Tibial artery (tissue), 4 donors: ENCODE measurements at regions not wholly inside any gene's neighbourhood (a gene's known extent, or its start where the extent isn't known, plus 50 kb on each side); places are given as distances from the start of the nearest gene placed in this dataset.

Experiments
- DNase-seq, 2 donors: peaks; one replicate each; pipeline ENCODE4 v3.0.0-alpha.2; 2019
- H3K27ac ChIP-seq, 2 donors: fragments of 200-600 bp; sonication (generic) in 1 of 2; 1 replicate in 1 of 2; 2 replicates in 1 of 2; pipeline ENCODE4 v1.5.1; 2018 to 2019; ENCODE audit warnings: mild to moderate bottlenecking in 1 of 2
- H3K27me3 ChIP-seq, 2 donors: fragments of 200-600 bp; sonication (generic) in 1 of 2; one replicate each; pipeline versions ENCODE4 v1.5.1 to v1.6.0; 2016 to 2019
- H3K36me3 ChIP-seq, 3 donors: fragments of 200-600 bp; sonication (generic) in 2 of 3; one replicate each; pipeline ENCODE4 v1.5.1; 2016 to 2019; ENCODE audit warnings: mild to moderate bottlenecking in 2 of 3
- H3K4me1 ChIP-seq, 4 donors: fragments of 200-600 bp; sonication (generic) in 2 of 4; 1 replicate in 3 of 4; 2 replicates in 1 of 4; pipeline ENCODE4 v1.5.1; 2016 to 2019
- H3K4me3 ChIP-seq, 2 donors: fragments of 200-600 bp; sonication (generic) in 1 of 2; 1 replicate in 1 of 2; 2 replicates in 1 of 2; pipeline ENCODE4 v1.5.1; 2018 to 2019; ENCODE audit warnings: mild to moderate bottlenecking in 2 of 2
- H3K9me3 ChIP-seq, 3 donors: fragments of 200-600 bp; sonication (generic) in 1 of 3; one replicate each; pipeline ENCODE4 v1.5.1; 2016 to 2019
- intact Hi-C: fragments of 100-400 bp; cut with DNase I; formaldehyde crosslinking; loops from one replicate; pipeline ENCODE4 v1.15.0; 2023; ENCODE audit warnings: low total_unique reads
- TF ChIP-seq, protein P1 (sequence below), 2 experiments: fragments of 200-600 bp in 1 of 2; fragments of 450-650 bp in 1 of 2; IDR thresholded peaks; one replicate each; pipeline ENCODE4 v1.5.1; 2017 to 2019; ENCODE audit warnings: antibody characterized with exemption in 2 of 2, mild to moderate bottlenecking in 1 of 2, moderate library complexity in 1 of 2

DNA sequence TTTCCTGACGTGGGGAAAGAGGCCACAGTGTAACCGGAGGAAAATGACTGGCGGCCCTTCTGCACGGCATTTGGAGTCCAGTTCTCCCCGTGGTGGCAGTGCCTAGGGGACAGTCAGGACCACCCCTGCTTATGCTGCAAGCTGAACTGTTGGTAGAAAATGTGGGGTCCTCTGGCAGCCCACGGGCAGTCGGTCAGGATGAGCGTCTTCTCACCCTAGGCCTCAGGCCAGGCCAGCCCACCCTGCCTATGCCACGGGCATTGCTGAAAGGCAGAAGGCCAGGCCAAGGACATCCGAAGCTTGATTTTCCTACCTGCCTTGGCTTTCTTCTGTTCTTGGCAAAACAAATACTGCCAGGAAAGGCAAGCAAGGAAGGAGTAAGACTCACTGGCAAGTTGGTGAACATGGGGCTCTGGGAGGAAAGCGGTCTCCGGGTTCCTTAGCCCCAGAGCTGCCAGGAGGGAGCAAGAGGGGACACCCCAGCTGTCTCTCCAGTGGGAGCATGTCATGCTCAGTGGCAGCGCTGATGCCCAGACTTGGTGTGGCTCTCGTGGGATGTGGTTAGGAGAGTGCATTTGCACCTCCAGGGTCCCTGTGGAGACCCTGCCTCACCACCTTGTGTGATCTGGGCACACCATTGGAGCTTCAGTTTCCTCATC, 311.6 kb downstream of the QKI start:
- Histone ChIP-seq H3K4me3 (no peak overlapping the region), H3K27me3 (no peaks in the 10 kb centered on the region), H3K27ac (no peak overlapping the region), H3K9me3 (no peaks in the 10 kb centered on the region), H3K36me3 (no peaks in the 10 kb centered on the region), H3K4me1 (no peaks in the 10 kb centered on the region)
- intact Hi-C loops = no loop called here
- TF ChIP-seq, protein P1, sequence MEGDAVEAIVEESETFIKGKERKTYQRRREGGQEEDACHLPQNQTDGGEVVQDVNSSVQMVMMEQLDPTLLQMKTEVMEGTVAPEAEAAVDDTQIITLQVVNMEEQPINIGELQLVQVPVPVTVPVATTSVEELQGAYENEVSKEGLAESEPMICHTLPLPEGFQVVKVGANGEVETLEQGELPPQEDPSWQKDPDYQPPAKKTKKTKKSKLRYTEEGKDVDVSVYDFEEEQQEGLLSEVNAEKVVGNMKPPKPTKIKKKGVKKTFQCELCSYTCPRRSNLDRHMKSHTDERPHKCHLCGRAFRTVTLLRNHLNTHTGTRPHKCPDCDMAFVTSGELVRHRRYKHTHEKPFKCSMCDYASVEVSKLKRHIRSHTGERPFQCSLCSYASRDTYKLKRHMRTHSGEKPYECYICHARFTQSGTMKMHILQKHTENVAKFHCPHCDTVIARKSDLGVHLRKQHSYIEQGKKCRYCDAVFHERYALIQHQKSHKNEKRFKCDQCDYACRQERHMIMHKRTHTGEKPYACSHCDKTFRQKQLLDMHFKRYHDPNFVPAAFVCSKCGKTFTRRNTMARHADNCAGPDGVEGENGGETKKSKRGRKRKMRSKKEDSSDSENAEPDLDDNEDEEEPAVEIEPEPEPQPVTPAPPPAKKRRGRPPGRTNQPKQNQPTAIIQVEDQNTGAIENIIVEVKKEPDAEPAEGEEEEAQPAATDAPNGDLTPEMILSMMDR (IDR thresholded peaks at IDR 0.05) = no peak
- DNase-seq = peak in 1 of 2 donors; percentile 44

DNA sequence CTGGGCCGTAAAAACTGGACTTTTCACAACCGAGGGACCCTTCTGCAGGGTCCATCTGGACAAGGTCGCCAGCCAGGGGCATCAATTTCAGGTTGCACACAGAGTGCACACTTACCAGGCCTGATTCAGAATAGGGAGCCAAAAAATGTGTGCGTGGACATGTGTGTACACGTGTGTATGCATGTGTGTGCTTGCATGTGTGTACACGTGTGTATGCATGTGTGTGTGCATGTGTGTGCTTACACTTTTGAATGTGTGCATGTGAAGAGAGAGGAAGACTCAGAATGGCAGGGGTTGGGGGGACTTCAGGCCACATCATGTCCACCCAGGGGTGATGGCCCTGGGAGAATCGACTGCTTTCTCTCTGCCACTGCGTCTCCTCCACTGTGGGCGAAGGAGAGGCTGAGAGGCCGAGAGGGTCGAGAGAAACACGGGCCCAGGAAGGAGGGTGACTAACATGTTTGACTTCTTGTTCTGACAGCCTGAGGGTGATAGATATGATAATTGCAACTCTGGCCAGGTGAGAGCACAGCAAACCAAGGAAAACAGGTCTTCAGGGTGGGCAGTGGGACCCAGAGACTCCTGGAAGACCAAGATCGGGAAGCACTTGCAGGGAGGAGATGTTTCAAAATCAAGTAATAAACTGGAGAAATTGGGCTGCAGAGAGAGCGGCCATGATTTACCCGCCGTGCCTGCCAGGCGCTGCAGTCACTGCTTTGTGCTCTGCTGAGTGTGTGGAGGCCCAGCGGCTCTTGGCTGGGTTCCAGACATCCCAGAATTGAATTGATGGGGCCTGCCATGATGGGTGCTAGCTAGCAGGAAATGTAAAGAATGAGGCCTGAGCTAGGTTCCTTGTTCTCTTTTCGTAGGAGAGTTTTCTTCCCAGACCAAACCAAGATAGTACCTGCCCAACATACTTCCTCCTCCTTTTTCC, 310.8 kb downstream of the QKI start:
- peak in 1 of 2 donors; percentile 38 for DNase-seq
- intact Hi-C loops = no loop called here
- Histone ChIP-seq H3K27me3 (no peaks in the 10 kb centered on the region), H3K27ac (no peak overlapping the region), H3K9me3 (no peaks in the 10 kb centered on the region), H3K4me1 (no peaks in the 10 kb centered on the region), H3K36me3 (no peaks in the 10 kb centered on the region), H3K4me3 (no peak overlapping the region)
- TF ChIP-seq, protein P1 (IDR thresholded peaks at IDR 0.05) = no peak

DNA sequence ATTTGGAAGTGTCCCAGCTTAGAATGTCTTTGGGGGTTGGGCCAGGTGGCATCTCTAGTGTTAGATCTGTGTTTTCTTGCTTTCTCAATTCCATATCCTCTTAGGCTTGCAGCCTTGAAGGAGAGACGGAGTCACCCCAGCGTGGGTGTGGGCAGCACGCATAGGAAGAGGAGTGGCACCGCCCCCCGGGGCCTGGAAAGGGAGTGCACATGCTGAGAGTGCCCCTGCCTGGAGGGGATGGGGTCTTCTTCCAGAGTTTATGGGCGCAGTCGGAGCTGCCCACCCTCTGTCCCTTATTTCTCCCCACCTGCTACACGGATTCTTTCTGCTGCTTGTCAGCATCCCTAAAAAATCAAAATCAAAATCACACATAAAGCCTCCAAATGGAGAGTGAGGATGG, 309.7 kb downstream of the QKI start:
- no peaks in the 10 kb centered on the region for H3K4me1 ChIP-seq
- no peaks in the 10 kb centered on the region for H3K9me3 ChIP-seq
- H3K36me3 ChIP-seq = no peaks in the 10 kb centered on the region
- H3K27me3 ChIP-seq = no peaks in the 10 kb centered on the region
- intact Hi-C loops = no loop called here
- H3K27ac ChIP-seq = no peak overlapping the region
- DNase-seq = peak in 1 of 2 donors; percentile 44
- no peak overlapping the region for H3K4me3 ChIP-seq
- TF ChIP-seq, protein P1 (IDR thresholded peaks at IDR 0.05) = no peak

DNA sequence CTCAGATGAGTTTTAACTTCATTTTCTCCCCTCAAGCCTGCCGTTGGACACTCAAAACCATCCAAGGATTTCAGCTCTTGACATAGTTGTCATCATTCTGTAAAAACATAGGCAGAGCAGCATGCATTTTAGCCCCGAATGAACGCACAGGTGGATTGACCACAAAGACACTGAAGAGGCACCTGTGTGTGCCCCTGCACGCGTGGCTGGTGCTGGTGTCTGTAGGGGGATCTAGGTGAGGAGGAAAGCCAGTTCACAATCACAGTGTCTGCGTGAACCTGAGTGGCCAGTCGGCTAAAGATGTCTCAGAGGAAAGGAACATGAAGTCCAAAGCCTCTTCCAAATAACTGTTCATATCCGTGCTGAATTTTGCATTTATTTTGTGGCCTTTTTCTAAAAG, 309.2 kb downstream of the QKI start:
- DNase-seq = no peak
- no peaks in the 10 kb centered on the region for H3K27me3 ChIP-seq
- H3K4me3 ChIP-seq = no peak overlapping the region
- intact Hi-C loops = no loop called here
- TF ChIP-seq, protein P1 (IDR thresholded peaks at IDR 0.05) = no peak
- H3K9me3 ChIP-seq = no peaks in the 10 kb centered on the region
- H3K4me1 ChIP-seq = no peaks in the 10 kb centered on the region
- no peaks in the 10 kb centered on the region for H3K36me3 ChIP-seq
- no peak overlapping the region for H3K27ac ChIP-seq

DNA sequence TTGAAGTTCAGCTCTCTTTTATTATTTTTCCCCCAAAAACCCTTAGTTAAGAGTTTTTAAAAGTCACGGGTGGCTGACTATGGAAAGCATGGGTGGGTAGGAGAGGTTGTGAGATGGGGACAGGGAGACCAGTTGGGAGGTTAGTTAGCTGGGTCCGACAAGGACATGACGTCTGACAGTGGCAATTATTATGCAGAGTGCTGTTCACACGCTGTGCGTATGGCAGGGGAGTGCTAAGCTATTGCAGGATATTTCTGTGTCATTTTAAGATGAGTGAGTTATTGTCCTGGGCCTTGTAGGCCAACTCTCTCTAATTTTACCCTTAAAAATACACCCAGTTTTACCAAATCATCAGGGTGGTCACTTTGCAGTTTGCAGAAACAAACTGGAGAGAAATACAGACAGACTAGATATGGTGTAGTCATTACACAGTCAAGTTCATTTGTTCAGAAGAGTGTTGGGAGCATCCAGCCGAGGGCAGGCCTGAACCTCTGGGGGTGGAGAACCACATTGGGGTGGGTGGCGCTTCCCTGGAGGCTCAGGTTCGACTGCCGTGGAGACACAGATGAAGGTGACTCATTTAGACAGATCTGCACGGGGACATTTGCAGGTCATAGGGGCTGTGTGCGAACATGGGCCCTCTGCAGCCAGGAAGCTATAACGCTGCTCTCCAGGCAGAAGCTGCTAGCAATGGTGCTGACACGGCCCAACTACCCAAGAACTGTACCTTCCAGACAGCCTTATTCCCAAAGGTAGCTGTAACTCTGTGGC, 307.6 kb downstream of the QKI start:
- no peaks in the 10 kb centered on the region for H3K9me3 ChIP-seq
- no peak overlapping the region for H3K4me3 ChIP-seq
- H3K27me3 ChIP-seq = no peaks in the 10 kb centered on the region
- no peak overlapping the region for H3K27ac ChIP-seq
- TF ChIP-seq, protein P1 (IDR thresholded peaks at IDR 0.05) = no peak
- no peaks in the 10 kb centered on the region for H3K36me3 ChIP-seq
- intact Hi-C loops = no loop called here
- DNase-seq = peak in 1 of 2 donors; percentile 53
- H3K4me1 ChIP-seq = no peaks in the 10 kb centered on the region
